Activated CD4-positive, alpha-beta T cell treated with anti-CD3 and anti-CD28 coated beads, Interleukin-2, amount 50 U/mL, for 48 hours (primary cell): ENCODE measurements at regions not wholly inside any gene's neighbourhood (a gene's known extent, or its start where the extent isn't known, plus 50 kb on each side); places are given as distances from the start of the nearest gene placed in this dataset.

Experiments
- DNase-seq, 2 experiments: peaks; one replicate each; pipeline ENCODE4 v3.0.0-alpha.2; 2020

GRCh38 chr14:49999826-50000379, 107.0 kb downstream of the ARF6 start:
- DNase-seq, result no peak

- DNase-seq, result peak; percentile 80 to 87
Measured at GRCh38 chr14:50000380-50001150, 107.7 kb downstream of the ARF6 start.

- peak; percentile 72 to 79 for DNase-seq
Measured at GRCh38 chr14:50001151-50001998, 108.5 kb downstream of the ARF6 start.

- peak; percentile 65 to 71 for DNase-seq
Measured at GRCh38 chr14:50001999-50002925, 109.4 kb downstream of the ARF6 start.

- no peak for DNase-seq
Measured at GRCh38 chr14:50002926-50003212, 110.0 kb downstream of the ARF6 start.

- DNase-seq, result peak; percentile 86 to 88
Measured at GRCh38 chr14:50003213-50004021, 110.5 kb downstream of the ARF6 start.

GRCh38 chr14:50006141-50006540, 110.2 kb downstream of the VCPKMT start:
- DNase-seq, result no peak

- DNase-seq, result no peak
Measured at GRCh38 chr14:50007123-50007903, 109.1 kb downstream of the VCPKMT start.

- no peak for DNase-seq
Measured at GRCh38 chr14:50008562-50008961, 107.8 kb downstream of the VCPKMT start.

- no peak for DNase-seq
Measured at GRCh38 chr14:50008974-50009373, 107.4 kb downstream of the VCPKMT start.

- DNase-seq, result no peak
Measured at GRCh38 chr14:50010752-50011151, 105.6 kb downstream of the VCPKMT start.

- DNase-seq, result no peak
Measured at GRCh38 chr14:50011242-50011641, 105.1 kb downstream of the VCPKMT start.

- no peak for DNase-seq
Measured at GRCh38 chr14:50012644-50013043, 103.7 kb downstream of the VCPKMT start.

GRCh38 chr14:50013198-50013918, 103.0 kb downstream of the VCPKMT start:
- no peak for DNase-seq

GRCh38 chr14:50013934-50014333, 102.4 kb downstream of the VCPKMT start:
- DNase-seq, result no peak

- no peak for DNase-seq
Measured at GRCh38 chr14:50014809-50015430, 101.5 kb downstream of the VCPKMT start.

GRCh38 chr14:50015716-50016115, 100.7 kb downstream of the VCPKMT start:
- no peak for DNase-seq

GRCh38 chr14:50018201-50018932, 98.0 kb downstream of the VCPKMT start:
- no peak for DNase-seq

- no peak for DNase-seq
Measured at GRCh38 chr14:50018933-50019210, 97.5 kb downstream of the VCPKMT start.
